GM18873 (cell line): ENCODE measurements at regions not wholly inside any gene's neighbourhood (a gene's known extent, or its start where the extent isn't known, plus 50 kb on each side); places are given as distances from the start of the nearest gene placed in this dataset.
"Not testable (repeated sequence)": the region's sequence is repeated elsewhere in the genome, so short reads cannot be mapped to it uniquely, and the experiment has no call there.

Source experiments
- ATAC-seq: cut with Tn5 transposase; IDR thresholded peaks from one replicate; pipeline ENCODE4 v1.9.1; 2021; ENCODE audit warnings: mild to moderate bottlenecking, moderate library complexity, moderate number of reproducible peaks; ENCODE audit not compliant: unreplicated experiment, low FRiP score

DNA sequence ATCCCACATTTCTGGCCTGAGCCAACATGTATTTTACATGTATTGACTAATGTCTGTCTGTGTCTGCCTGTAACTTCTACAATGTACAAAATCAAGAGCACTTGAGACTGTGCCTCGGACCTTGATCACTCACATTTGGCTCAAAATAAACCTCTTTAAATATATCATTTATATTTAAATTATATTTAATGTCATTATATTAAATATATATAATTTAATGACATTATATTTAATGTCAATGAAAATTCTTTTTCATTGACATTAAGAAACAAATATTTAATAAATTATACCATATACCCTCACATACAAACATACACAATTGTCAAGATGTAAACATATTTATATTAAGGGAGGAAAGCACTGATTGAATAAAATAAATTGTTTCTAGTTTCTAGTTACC is 1099.8 kb upstream of the CDH18 start:
- ATAC-seq = no peak

DNA sequence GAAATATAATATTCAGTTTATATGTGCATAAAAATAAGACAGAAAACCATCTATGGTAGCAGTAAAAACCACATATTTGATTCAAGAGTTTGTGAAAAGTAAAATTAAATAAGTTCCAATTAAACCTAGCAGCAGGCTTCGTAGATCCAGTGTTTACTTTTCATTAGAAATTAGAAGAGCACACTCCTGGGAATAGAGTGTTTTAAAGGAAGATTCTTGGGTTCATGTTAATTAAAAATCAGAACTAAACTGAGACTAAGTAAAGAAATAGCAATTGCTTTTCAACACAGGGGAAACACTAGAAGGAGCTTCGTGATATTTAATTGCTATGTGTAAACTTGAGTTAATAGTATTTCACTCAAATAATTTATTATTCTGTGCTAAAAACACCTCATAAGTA is 1097.8 kb upstream of the CDH18 start:
- no peak for ATAC-seq

DNA sequence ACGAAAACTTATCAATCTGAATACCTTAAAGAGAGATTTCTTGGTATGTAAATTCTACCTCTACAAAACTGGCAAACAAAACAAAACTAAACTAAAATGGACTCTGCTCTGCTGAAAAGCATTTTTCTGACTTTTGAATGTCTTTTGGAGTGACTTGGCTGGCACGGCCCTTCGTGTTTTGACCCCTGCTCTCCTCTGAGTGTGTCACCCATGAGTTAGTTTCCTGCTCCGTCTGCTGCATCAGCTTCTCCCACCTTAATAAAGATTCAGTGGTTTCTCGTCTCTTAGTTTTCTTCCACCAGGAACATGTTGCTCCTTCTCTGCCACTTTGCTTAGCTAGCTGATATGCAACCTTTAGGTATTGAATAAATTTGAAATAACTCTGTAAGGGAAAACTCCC is 1084.0 kb upstream of the CDH18 start:
- no peak for ATAC-seq

DNA sequence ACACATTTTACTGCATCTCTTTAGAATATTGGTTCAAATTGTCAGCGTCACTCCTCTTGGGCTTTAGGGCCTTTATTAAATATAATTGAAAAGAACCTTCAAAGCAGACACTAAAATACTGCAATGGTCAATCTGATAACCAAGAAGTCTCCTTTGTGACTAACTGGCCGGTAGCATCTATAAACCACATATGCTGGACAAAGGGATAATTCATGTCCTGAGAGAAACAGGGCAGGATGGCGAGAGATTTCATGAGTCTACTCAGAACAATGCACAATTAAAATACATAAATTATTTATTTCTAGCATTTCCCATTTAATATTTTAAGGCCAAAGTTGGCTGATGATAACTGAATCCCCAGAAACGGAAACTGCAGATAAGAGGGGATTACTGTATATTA is 1083.4 kb upstream of the CDH18 start:
- no peak for ATAC-seq

DNA sequence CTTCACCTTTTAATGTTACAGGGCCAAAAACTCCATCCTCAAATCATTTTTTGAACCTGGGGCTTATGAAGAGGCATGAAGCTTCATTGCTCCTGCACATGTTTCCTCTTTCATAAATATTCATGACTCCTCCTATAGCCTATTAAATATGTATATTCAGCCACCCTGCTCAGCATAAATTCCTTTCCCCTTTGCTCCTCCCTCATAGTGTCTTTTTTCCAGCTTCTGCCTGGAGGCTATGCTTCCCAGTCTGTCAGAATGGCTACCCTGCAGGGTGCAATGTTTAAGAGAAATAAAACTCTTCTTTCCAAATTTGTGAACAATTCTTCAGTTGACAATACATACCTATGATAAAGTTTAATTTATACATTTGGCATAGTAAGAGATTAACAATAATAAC is 1082.9 kb upstream of the CDH18 start:
- no peak for ATAC-seq

DNA sequence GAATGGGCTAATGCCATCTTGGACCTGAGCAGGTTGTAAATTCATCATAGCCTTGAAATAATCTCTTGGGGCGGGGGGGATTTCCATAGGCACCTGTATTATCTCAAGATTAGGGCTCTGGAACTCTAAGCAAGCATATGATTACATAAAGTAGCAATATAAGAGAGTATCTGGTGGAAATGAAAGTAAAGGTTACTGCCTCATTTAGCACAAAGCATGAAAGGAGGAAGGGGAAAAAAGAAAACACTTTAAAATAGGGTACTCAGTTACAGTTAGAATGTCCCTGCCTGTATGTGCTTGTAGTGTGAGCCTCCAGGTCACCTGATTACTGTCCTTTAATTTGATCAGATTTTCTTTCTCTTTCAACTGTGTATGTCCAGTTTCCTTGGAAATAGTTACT is 1079.7 kb upstream of the CDH18 start:
- no peak for ATAC-seq

DNA sequence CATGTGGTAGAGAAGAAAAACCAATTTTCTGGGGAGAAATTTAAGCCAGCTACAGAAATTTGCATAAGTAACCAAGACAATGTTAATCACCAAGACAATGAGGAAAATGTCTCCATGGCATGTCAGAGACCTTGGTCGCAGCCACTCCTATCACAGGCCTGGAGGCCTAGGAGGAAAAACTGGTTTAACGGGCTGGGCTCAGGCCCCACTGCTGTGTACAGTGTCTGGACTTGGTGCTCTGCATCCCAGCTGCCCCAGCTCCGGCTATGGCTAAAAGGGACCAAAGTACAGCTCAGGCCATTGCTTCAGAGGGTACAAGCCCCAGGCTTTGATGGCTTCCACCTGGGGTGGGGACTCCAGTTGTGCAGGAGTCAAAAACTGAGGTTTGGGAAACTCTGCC is 1075.1 kb upstream of the CDH18 start:
- no peak for ATAC-seq

DNA sequence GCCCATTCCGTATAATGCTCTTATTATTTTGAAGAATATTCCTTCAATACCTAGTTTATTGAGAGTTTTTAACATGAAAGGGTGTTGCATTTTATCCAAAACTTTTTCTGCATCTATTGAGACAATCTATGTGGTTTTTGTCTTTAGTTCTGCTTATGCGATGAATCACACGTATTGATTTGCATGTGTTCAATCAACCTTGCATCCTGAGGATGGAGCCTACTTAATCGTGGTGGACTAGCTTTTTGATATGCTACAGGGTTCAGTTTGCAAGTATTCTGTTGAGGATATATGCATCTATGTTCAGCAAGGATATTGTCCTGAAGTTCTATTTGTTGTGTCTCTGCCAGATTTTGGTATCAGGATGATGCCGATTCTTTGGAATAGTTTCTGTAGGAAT is 1070.3 kb upstream of the CDH18 start:
- peak; percentile 66 for ATAC-seq

DNA sequence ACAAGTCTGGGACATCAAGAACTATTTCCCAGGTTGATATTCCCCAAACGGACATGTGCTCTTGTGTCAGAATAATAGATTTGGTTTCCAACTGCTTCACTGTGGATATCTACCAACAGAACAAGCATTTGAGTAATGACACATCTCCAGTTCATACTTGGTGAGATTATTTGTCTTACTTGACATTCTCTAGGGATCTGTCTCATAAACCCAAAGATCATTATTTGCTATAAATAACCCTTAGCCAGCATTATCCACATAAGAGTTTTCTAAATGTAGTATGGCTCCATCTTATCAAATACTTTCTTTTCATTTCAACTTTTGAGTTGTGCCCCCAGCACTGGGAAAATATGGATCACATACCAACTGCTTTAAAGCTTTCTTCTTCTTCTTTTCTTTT is 1063.9 kb upstream of the CDH18 start:
- ATAC-seq = no peak

DNA sequence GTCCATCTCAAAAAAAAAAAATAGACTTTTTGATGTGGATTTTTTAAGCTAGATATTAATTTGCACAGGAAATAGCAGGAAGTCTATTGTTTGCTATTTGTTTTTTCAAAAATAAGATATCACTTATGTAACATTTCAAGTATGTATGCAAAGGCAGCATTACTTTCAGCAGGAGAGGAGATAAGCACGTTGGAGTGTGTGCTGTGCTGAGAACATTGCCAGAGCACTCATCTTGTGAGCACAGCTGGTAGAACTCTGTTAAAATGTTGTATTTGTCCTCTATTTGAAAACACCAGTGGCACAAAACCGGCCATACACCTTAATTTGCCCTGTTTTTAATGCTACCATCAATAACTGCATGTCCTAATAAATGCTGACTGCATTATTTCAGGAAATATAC is 1061.9 kb upstream of the CDH18 start:
- ATAC-seq = no peak

DNA sequence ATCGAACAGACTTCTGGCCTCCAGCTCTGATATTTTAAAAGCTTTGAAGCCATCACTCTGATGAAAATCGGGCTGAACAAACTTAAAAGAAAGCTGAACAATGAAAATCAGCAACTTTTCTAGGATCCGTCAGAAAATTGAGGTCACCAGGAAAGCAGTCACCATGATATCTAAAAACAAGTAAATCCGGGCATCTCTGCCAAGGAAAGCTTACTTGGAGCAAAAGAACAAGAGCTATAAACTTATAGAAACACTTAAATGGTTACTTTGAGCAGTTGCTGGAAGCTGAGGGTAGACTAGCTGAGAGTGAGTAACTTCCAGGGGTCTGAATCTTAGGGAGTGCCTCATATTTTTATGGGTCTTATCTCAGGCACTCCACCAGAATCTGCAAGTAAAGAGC is 1043.0 kb upstream of the CDH18 start:
- no peak for ATAC-seq

DNA sequence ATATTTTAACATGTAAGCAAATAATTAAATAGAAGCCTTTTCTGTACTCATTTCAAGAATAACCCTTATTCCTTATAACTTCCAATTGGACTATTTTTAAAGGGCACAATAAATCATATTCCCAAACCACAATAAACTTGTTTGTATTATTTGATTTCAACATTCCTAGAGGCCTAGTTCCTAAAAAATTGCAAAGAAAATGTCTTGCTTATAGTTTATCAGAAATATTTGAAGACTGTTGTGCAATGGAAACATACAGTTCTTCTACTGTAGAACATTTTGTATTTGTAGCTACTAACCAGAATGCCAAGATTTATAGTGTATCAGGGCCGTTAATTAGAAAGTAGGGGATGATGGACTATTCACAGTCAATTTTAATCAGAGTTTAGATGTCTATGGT is 1037.0 kb upstream of the CDH18 start:
- no peak for ATAC-seq

DNA sequence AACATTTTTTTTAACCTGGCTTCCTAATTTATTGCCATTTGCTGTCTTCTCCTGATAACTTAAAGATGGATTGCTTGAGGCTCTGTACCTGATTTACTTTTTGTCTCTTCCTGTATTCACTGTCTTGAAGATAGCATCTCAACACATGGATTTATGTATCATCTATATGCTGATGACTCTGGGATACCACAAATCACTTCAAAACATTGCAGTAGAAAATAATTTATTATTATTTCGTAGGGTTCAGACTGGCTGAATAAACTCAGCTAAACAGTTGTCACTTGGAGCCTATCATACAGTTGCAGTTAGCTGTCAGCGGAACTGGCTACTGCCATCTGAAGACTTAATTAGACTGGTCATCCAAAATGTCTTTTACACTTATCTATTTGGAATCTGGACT is 1025.2 kb upstream of the CDH18 start:
- no peak for ATAC-seq

DNA sequence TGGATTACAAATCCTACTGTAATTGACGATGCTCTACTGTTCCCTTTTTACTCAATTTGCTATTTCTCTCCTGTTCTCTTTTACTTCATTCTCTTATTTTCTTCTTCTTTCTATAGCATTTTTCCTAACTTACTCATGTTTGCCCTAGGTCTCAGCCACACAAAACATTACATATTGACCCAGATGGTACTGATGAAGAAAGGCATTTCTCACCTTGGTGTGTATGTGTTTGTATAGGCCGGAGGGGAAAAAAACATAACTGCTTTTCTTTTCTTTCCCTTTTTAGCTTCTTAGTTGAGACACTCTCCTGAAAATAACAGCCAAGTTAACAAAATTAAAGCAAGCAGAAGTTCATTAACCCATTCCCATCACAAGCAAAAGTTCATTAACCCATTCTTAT is 1019.8 kb upstream of the CDH18 start:
- ATAC-seq = no peak

DNA sequence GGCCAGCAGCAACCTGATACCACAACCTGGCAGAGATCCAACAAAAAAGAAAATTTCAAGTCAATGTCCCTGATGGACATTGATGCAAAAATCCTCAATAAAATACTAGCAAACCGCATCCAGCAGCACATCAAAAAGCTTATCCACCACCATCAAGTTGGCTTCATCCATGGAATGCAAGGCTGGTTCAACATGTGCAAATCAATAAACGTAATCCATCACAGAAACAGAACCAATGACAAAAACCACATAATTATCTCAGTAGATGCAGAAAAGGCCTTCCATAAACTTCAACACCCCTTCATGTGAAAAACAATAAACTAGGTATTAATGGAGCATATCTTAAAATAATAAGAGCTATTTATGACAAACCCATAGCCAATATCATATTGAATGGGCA is 1000.9 kb upstream of the CDH18 start:
- not testable (repeated sequence) for ATAC-seq

DNA sequence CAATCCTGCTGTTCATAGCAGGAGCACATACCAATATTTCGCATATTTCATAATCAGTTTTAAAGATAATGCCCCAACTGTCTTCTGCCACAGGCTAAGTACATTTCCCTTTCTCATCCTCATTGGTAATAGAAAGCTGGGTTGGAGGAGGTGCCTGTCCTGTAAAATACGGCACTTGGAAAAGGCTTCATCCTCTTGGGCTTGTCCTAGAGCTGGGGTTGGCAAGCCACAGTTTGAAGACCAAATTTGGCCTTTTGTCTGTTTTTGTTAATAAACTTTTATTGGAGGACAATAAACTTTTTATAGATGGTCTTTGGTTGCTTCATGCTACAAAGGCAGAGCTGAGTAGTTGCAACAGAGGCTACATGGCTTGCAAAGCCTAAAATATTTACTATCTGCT is 997.8 kb upstream of the CDH18 start:
- no peak for ATAC-seq

DNA sequence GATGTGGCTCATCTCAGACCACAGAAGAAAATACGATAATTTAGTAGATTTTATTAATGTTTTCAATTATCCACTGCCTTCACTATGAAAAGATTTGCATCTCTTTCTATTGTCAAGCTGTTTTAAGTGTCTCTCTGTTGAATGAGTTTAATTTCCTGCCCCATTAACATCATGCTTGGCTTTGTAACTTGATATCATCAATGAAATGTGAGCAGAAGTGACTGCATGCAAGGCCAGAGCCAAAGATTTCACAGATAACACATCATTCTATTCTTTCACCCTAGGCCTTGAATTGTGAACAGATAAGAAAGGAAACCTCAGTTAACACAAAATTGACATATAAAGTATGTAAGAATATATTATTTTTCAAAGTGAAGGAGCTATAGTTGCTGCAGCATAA is 986.4 kb upstream of the CDH18 start:
- ATAC-seq = no peak

DNA sequence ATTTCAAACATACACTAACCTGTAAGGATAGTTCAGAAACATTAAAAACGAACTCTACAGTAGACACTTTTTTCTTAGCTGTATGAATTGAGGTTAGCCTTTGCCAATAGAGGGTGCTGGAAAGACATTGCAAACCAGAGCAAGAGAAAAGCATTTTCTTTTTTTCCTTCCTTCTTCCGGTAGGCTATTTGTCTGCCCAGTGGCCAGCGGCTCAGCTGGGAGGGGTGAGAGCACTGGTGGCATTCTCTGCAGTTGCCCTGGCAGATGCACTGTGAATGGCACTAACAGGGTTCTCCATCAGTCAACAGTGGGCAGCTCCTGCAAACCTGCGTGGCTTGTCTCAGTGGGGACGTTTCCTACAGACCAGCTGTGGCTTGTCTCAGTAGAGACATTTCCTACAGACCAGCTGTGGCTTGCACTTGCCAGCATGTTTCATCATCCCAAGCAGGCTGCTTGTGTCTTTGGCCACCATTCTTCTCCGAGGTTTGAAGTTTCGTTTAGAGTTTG is 984.5 kb upstream of the CDH18 start:
- ATAC-seq = no peak

DNA sequence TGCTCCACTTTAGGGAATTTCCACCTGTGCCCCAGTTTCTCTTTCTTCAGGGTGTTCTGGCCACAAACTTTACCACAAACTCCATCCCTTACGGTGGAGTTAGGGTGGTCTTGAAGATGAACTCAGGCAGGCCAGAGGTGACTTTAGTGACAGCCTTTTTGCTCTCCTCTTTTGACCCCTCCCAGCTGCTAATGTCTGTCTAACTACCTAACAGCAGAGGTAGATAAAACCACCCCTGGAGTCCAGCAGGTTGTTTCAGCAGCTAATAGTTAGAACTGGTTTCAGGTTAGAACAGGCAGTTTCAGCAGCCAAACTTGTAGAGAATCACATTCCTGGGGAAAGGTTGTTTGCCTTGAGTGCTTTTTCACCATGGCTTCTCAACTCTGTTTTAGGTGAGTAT is 971.3 kb upstream of the CDH18 start:
- no peak for ATAC-seq

DNA sequence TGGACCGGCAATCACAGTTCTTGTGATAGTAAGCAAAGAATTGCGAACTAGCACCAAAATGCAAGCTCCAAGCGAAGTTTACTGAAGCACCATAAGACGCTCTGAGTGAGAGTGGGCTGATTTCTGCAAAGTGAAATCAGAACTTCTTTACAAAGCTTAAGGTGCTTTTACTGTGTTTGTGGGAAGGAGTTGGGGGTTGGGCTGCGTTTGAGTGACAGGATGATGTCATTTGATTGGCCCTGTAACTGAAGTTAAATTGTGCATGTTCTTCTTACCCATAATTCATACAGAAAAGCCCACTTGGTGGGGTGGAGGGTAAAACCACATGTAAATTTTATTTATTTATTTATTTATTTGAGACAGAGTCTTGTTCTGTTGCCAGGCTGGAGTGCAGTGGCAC is 970.6 kb upstream of the CDH18 start:
- no peak for ATAC-seq

DNA sequence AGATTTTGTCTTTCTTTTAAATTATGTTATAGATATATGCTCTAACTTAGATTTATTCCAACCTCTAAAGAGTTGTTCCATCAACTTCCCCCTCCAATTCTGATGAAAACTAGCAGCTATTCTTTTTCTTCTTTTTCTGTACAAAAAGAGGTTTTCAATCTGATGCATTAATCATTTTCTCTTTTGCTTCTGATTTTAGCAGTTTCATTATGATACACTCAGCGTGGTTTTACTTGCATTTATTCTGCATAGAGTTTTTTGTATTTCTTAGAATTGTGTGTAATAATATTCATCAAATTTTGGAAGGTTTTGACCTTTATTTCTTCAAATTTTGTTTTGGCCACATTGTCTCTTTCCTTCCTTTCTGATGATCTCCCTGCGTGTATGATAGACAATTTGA is 968.1 kb upstream of the CDH18 start:
- ATAC-seq = no peak

DNA sequence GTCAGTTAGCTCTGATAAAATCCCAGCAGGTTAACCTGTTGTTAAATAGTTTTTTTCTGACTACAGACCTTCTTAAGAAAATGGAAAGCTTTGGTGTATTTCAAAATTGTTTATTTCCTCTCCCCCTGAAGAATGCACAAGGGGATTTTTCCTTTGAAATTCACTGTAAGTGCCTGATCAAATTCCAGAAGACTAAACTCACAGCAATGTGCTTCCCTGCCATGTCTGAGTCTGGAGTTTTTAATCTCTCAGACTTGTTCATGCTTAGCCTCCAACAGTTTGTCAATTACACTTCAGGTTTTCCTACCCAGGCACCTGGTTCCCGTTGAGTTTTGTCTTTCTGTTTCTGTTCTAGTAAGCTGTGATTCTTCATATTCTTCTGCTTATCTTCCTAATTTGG is 961.6 kb upstream of the CDH18 start:
- ATAC-seq = no peak

DNA sequence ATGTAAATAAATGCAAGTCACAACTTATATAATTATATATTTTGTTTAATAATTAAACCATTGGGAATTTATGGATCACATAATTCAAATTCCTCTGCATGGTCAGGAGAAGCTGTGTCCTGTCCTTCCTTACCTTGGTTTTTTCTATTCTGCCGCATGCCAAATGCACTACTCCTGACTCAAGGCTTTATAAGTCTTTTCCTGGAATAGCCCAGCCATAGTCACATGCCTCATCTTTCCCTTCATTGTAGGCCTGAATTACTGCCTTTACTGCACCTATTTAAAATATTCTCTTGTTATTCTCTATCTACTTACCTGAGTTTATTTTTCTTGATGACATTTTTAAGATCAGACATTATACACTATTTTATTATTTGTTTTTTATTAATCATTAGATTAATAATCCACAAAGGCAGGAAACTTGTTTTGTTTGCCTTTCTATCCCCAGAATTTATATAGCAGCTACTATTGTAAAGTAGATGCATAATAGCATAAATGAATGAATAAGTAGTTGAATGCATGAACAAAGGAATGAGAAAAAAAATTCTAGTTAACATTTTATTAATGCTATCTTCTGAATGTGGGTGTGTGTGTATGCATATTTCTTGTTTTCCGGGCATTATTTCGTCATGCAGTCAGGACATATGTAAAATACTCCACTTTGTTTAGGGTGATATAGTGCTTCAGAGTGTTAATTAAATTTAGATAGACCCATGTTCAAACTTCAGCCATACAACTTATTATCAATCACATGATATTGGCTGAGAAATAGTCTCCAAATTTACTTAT is 955.4 kb upstream of the CDH18 start:
- ATAC-seq = not testable (repeated sequence)
